GM12873 (cell line): ENCODE measurements at regions not wholly inside any gene's neighbourhood (a gene's known extent, or its start where the extent isn't known, plus 50 kb on each side); places are given as distances from the start of the nearest gene placed in this dataset.

Source experiments
- CTCF ChIP-seq: IDR thresholded peaks from 2 replicates; pipeline ENCODE4 v1.5.1; 2012; ENCODE audit warnings: low read depth, mild to moderate bottlenecking, moderate library complexity, low read length, control low read depth; ENCODE audit not compliant: insufficient read depth; ENCODE audit errors: missing control alignments

GRCh38 chr16:65878347-65878746 is 488.1 kb upstream of the CDH5 start:
- no peak for TF ChIP-seq CTCF

GRCh38 chr16:65876624-65877023 is 489.9 kb upstream of the CDH5 start:
- TF ChIP-seq CTCF, result no peak

GRCh38 chr16:65876056-65876408 is 490.5 kb upstream of the CDH5 start:
- TF ChIP-seq CTCF, result no peak

GRCh38 chr16:65875381-65876055 is 491.0 kb upstream of the CDH5 start:
- no peak for TF ChIP-seq CTCF

GRCh38 chr16:65869261-65869660 is 497.2 kb upstream of the CDH5 start:
- no peak for TF ChIP-seq CTCF

- no peak for TF ChIP-seq CTCF
Measured at GRCh38 chr16:65867276-65867960, 499.1 kb upstream of the CDH5 start.

- no peak for TF ChIP-seq CTCF
Measured at GRCh38 chr16:65863236-65863635, 503.3 kb upstream of the CDH5 start.
